Iris pigment epithelial cell (primary cell): ENCODE measurements at regions not wholly inside any gene's neighbourhood (a gene's known extent, or its start where the extent isn't known, plus 50 kb on each side); places are given as distances from the start of the nearest gene placed in this dataset.
A peak's percentile ranks its signal among the peaks of the same experiment; 100 is the strongest.
"Not testable (repeated sequence)": the region's sequence is repeated elsewhere in the genome, so short reads cannot be mapped to it uniquely, and the experiment has no call there.

Experiments
- DNase-seq: peaks from one replicate; pipeline ENCODE4 v3.0.0-alpha.2; 2011; ENCODE audit warnings: low read depth

GRCh38 chr5:121100931-121101330 is 636.8 kb downstream of the PRR16 start:
- no peak for DNase-seq

- DNase-seq, result no peak
Observed at GRCh38 chr5:121105921-121106320, 641.8 kb downstream of the PRR16 start.

- DNase-seq, result not testable (repeated sequence)
Observed at GRCh38 chr5:121106721-121107690, 642.9 kb downstream of the PRR16 start.

DNA sequence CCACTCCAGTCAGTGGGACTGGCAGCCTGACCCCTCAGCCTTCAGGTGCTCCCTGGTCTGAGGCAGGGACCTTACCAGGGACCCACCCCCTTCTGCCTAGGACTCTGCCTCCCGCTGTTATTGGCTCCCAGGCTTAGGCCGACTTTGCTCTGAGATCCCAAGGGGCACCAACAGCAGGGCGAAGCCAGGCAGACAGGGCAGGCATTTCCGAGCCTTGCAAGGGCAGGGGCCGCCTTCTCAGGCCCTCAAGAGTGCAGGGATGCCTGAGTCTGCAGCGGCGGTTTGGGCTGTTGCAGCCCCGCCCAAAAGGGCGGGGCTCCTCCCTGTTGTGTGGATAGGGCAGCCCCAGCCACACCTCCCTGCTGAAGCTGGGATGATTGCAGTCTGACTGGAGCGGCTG is 644.6 kb downstream of the PRR16 start:
- DNase-seq, result no peak

DNA sequence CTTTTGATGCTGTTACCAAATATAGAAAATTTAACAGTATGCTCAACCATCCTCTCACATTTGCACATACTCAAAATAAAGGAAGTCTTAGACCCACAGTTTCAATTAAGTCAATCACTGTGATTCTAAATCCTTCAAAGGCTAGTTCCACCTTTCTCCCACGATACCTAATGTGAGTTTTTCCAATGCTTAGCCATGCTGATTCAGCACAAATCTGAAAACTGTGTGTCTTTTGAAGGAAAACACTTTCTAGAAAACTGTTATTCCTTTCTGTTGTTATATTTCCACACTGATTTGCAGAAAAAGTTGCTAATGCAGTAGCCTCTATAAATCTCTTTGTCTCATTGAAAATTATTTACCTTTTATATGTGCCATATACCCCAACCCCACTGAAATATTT is 645.7 kb downstream of the PRR16 start:
- no peak for DNase-seq

- DNase-seq, result no peak
Observed at GRCh38 chr5:121121786-121122185, 657.7 kb downstream of the PRR16 start.

- DNase-seq, result peak; percentile 38
Observed at GRCh38 chr5:121138495-121138907, 674.4 kb downstream of the PRR16 start.

DNA sequence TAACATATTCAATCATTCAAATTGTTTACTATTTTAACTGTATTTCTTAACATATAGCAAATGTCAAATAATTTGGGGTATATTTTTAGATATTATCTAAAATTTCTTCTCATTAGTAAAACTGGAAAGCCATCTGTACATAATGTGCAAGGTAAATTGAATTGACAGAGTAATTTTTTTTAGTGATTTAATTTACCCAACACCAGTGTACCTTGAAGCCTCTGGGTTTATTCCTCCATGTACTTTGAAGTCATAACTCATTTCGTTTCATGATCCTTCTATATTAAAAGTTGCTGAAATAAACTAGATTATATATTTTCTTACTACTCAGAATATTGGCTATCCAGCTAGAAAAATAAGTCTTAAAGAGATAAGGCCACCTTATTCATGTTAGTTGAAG is 674.9 kb downstream of the PRR16 start:
- no peak for DNase-seq

DNA sequence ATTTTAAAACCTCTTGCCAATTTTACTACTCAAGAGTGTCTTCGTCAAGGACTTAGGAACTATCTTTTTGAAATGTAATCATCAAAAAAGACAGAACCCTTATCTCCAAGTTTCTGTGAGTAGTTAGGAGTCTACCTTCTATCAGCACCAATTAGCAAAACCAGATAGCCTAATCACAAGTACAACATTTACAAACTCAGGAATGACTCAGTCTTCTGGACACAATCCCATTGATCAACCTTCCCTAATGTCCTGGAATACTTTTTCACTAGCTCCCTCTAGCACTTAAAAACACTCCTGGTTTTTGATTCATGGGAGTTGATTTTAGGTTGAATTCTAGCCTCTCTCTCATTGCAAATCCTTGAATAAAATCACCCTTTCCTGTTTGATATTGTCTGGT is 680.7 kb downstream of the PRR16 start:
- DNase-seq, result peak; percentile 31

DNA sequence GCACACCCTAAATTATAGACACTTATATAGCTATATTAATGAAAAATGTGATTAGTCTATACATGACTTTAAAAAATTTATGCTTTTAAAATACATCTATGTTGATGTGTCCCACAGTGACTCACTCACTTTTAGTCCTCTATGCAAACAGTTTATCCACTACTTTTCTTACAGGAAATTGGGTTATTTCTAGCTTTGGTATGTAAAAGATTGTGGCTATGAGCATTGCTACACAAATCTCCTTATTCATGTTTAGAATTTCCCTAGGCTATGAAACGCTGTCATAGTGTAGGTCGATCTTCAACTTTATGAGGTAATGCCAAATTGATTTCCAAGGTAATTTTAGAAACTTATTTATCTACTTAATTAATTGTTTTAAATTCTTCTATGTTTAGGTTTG is 687.4 kb downstream of the PRR16 start:
- DNase-seq, result peak; percentile 47

DNA sequence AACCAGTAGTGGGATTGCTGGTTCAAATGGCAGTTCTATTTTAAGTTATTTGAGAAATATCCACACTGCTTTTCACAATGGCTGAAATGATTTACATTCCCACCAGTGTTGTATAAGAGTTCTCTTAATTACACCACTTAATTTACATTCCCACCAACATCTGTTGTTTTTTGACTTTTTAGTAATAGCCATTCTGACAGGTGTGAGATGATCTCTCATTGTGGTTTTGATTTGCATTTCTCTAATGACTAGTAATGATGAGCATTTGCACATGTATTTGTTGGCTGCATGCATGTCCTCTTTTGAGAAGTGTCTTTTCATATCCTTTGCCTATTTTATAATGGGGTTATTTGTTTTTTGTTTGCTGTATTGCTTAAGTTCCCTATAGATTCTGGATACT is 688.3 kb downstream of the PRR16 start:
- DNase-seq, result no peak

GRCh38 chr5:121156565-121156964 is 692.5 kb downstream of the PRR16 start:
- DNase-seq, result no peak

DNA sequence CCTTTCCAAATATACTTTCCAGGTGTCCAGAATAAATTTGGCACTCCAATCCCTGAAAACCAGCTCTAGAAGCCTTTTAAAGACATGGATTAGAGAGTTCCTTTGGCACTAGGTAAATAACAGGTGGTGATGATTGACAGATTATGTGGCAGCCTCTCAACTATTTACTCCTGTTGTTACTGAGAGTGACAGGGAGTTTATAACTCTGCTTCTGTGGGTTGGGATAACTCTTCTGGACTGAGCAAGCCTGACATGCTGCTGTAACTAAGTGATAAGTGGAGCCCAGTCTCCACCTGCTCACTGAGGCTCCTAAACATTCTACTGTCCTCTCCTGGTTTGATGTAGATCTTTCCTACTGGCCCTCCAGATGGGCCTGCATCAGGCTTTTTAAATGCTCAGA is 693.2 kb upstream of the FTMT start:
- no peak for DNase-seq

- no peak for DNase-seq
Observed at GRCh38 chr5:121160591-121160990, 691.1 kb upstream of the FTMT start.

DNA sequence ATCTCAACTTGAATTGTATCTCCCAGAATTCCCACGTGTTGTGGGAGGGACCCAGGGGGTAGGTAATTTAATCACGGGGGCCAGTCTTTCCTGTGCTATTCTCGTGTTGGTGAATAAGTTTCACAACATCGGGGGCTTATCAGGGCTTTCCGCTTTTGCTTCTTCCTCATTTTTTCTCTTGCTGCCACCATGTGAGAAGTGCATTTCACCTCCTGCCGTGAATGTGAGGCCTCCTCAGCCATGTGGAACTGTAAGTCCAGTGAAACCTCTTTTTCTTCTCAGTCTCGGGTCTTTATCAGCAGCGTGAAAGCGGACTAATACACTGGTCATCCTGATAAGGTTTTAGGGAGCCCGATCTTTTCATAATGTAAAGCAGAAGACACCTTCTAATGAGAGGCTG is 687.0 kb upstream of the FTMT start:
- DNase-seq, result no peak

DNA sequence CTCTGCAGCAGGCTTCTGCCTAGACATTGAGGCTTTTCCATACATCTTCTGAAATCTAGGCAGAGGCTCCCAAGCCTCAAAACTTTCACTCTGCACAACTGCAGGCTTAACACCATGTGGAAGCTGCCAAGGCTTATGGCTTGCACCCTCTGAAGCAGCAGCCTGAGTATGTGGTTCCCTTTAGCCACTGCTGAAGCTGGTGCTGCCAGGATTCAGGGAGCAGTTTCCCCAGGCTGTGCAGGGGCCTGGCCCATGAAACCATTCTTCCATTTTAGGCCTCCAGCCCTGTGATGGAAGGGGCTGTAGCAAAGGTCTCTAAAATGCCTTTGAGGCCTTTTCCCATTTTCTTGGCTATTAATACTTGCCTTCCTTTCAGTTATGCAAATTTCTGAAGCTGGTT is 680.3 kb upstream of the FTMT start:
- no peak for DNase-seq

DNA sequence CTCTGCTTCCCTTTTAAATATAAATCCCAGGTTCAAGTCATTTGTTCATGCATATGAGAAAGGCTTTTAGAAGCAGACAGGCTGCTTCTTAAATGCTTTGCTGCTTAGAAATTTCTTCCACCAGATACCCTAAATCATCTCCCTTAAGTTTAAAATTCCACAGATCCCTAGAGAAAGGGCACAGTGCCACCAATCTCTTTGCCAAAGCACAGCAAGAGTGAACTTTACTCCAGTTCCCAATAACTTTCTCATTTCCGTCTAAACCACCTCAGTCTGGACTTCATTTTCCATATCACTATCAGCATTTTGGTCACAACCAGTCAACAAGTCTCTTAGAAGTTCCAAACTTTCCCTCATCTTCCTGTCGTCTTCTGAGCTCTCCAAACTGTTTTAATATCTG is 679.8 kb upstream of the FTMT start:
- DNase-seq, result no peak

- DNase-seq, result peak; percentile 6
Observed at GRCh38 chr5:121174351-121174750, 677.3 kb upstream of the FTMT start.

DNA sequence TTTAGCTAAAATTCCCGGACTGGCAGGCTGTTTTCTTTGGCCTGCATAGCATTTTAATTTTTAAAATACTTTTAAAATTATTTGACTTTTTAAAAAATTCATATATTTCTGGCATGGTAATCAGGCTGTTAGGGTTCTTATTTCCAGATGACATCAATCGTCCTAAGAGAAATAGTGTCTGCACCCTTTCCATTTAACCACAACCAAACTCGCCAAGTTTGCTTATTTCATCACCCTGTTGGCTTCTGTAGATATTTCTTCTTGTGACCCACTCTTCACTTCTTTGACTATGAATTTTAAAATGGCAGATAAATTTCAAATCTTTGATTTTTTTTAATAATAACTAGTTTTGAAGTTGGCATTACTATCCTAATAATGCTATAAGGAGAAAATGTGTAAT is 675.7 kb upstream of the FTMT start:
- DNase-seq, result no peak

DNA sequence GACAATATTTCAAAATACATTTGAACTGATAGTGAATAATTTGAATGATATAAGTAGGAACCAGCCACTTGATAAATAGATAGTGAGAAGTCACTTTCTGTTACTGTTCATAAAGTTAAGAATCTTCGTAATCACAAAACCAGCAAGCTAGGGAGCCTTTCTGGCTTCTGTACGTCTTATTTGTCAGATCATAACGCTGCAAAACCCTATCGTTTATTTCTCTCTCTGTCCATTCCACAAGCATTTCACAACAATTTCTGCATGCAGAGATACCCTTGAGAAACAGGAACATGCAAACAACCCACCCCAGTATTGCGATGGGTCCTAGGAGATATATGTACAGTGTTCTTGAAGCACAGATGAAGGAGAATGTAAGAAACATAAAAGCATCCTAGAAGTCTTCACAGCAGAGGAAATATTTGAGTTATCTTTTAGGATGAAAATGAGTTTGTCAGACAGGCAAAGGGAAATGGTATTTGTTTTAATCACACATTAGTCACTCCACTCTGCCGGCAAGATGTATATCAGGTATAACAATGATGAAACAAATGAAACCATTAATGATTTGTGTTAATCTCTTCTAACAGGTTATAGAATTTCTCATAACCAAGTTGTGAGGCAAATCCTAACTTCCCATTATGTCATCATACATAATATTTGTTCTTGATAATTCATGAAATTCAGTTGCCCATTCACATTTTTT is 668.7 kb upstream of the FTMT start:
- DNase-seq, result peak; percentile 14

DNA sequence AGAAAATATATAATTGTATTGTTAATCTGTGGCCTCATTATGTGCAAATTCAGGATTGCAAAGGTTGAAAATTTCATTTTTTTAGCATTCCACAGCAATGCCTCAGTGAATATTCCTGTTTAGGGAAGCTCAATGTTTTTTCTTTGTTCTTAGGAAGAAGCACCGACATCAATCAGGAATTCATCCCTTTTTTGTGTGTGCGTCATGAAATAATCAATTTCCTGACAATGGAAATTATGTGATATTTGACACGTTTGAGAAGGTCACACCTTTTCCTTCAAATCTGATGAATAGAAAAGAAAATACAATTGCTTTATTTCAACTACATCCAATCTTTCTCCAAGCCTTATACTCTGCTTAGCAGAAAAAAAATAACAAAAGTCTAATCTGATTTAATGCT is 662.8 kb upstream of the FTMT start:
- DNase-seq, result no peak

- peak; percentile 71 for DNase-seq
Observed at GRCh38 chr5:121189342-121190305, 662.1 kb upstream of the FTMT start.
